ENCODE measurements at regions not wholly inside any gene's neighbourhood (a gene's known extent, or its start where the extent isn't known, plus 50 kb on each side); places are given as distances from the start of the nearest gene placed in this dataset.

GRCh38 chr4:181564625-181565024 lies 678.6 kb upstream of the TENM3 start:
- DNase-seq (ENCODE audit: low read depth in 4 of 4, low spot score in 3 of 4) = no peak

- DNase-seq (ENCODE audit: low read depth in 4 of 4, low spot score in 3 of 4) = peak; percentile 20 to 44 (median 41)
Measured at GRCh38 chr4:181566490-181566889, 676.7 kb upstream of the TENM3 start.

DNA sequence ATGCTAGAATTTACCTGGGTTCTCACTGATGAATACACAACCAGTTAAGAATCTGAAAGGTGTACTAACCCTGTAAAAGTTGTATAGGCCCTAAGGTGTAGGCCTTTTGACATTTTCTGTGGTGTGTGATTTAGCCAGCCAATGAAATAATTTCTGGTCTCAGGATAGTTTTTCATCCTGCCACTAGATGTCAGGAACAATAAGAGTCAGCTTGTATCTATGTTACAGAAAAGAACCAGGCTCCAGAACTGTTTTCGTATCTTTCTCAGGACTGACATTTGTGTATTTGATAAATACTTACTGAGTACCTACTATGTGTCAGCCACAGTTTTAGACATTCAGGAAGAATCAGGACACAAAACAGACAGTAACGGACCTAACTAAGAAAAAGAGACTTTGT lies 673.6 kb upstream of the TENM3 start:
- peak in 3 of 4 donors; percentile 14 to 25 (median 15) for DNase-seq (ENCODE audit: low read depth in 4 of 4, low spot score in 3 of 4)

DNA sequence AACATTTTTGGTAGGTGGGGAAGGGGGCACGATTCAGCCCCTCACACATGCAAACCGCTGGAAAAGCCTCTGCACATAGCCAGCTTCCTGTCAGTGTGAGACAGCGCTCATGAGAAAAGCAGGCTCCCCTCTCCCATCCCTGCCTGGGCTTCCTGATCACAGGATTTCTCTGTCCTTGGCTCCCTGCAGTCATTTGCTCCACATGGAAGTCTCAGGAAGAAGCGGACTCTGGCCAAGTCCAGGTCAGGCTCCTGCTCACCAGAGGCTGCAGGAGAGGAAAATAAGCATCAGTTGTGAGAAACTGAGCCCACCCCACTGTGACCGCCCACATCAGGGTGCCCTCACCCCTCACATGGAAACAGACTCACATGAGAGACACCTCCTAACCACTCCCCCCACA lies 664.3 kb upstream of the TENM3 start:
- no peak for DNase-seq (ENCODE audit: low read depth in 4 of 4, low spot score in 3 of 4)

DNA sequence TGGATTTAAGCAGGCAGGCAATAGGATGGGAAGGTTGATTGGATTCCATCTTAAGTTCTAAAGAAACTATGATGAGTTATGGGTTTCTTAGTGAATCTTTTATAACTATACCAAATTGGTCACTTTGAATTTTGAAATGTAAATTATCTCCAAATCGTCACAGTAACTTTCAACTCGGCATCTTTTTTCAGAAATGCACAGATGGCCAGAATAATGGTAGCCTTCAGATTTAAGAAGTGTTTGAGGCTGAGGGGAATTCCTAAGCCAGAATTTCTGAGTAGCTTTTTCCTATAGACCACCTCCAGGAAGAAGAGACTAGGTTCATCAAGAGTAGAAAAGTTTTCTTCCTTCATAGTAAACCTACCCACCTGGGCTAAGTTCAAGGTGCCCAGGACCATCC lies 663.7 kb upstream of the TENM3 start:
- DNase-seq (ENCODE audit: low read depth in 4 of 4, low spot score in 3 of 4) = no peak

GRCh38 chr4:181581983-181582382 lies 661.2 kb upstream of the TENM3 start:
- no peak for DNase-seq (ENCODE audit: low read depth in 4 of 4, low spot score in 3 of 4)

GRCh38 chr4:181582595-181582994 lies 660.6 kb upstream of the TENM3 start:
- no peak for DNase-seq (ENCODE audit: low read depth in 4 of 4, low spot score in 3 of 4)

DNA sequence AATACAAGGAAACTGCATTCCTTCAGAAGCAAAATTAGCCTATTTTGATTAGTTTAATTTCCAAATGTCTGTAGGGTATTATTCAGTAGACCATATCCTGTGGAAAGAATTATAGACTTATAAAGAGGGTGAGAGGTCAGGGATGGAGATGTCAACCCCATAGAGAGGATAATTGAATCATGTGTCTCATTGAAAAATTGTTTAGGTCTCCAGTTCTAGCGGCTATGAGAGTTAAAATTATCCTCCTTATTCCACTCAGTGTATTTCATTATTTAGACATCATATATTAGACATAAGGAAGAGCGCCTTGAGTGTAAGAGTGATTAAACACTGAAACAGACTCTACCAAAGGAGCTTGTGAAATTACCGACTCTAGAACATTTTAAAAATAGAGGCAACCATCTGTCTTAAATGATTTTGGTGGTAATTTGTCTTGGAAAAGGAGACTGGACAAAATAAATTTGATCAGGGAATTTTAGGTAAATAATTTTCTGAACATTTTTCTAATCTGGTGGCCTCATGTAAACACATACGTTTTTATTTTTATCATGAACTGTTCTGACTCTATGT lies 654.4 kb upstream of the TENM3 start:
- no peak for DNase-seq (ENCODE audit: low read depth in 4 of 4, low spot score in 3 of 4)

- DNase-seq (ENCODE audit: low read depth in 4 of 4, low spot score in 3 of 4) = no peak
Measured at GRCh38 chr4:181592221-181592745, 650.9 kb upstream of the TENM3 start.

DNA sequence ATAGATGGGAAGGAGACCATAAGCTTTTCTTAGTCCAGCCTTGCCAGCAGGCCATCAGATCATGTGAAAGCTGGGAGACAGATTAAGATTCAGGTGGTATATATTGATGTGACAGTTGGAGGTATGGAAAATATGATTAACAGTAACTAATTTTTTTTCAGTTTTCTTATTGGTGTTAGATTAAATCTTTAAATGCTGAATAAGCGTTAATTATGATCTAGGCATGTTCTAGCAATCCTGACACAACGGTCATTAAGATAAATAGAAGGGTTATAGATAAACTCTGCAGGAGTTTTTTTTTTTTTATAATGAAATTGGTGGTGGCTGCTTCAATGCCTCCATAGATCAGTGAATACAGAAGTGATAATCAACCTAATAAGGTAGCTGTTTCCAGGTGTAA lies 649.5 kb upstream of the TENM3 start:
- DNase-seq (ENCODE audit: low read depth in 4 of 4, low spot score in 3 of 4) = no peak

GRCh38 chr4:181594188-181594587 lies 649.0 kb upstream of the TENM3 start:
- no peak for DNase-seq (ENCODE audit: low read depth in 4 of 4, low spot score in 3 of 4)

- peak in 2 of 4 donors; percentile 23 to 28 for DNase-seq (ENCODE audit: low read depth in 4 of 4, low spot score in 3 of 4)
Measured at GRCh38 chr4:181595716-181596115, 647.5 kb upstream of the TENM3 start.

- DNase-seq (ENCODE audit: low read depth in 4 of 4, low spot score in 3 of 4) = no peak
Measured at GRCh38 chr4:181597766-181598165, 645.4 kb upstream of the TENM3 start.

DNA sequence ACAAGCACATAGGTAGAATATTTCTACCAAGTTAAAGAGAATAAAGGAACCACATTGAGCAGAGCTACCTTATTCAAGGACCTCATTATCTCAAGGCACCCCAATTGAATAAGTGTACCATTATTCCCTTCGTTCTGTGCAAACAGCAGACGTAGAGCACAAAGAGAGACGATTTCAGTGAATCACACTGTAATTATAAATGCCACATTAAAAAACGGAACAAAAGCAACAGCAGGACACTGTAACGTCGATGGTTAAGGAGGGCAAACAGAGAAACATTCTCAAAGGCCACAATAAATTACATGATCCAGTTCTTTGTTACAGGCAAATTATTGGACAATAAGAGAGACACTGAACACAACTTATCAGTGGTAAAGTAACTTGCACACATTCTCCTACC lies 644.1 kb upstream of the TENM3 start:
- no peak for DNase-seq (ENCODE audit: low read depth in 4 of 4, low spot score in 3 of 4)

- no peak for DNase-seq (ENCODE audit: low read depth in 4 of 4, low spot score in 3 of 4)
Measured at GRCh38 chr4:181601103-181601502, 642.1 kb upstream of the TENM3 start.

DNA sequence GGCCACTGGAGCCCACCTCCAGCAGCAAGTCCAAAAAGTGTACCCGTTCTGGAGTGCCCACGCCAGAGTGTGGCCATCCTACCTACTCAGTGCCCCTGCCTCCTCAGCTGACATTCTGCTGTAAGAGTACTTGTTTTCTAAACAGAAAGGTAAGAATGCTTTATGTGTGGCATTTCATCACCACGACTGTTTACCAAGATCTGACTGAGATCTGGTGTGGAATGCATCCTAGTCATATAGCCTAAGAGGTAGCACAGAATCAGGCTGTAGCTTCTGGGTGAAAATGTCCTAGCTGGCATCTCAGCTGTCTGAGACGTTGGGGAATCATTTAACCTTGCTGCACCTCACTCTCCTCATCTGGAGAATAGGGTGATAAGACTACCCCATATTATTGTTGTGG lies 638.7 kb upstream of the TENM3 start:
- no peak for DNase-seq (ENCODE audit: low read depth in 4 of 4, low spot score in 3 of 4)

- DNase-seq (ENCODE audit: low read depth in 4 of 4, low spot score in 3 of 4) = no peak
Measured at GRCh38 chr4:181606300-181606699, 636.9 kb upstream of the TENM3 start.

GRCh38 chr4:181608181-181608580 lies 635.0 kb upstream of the TENM3 start:
- no peak for DNase-seq (ENCODE audit: low read depth in 4 of 4, low spot score in 3 of 4)

- no peak for DNase-seq (ENCODE audit: low read depth in 4 of 4, low spot score in 3 of 4)
Measured at GRCh38 chr4:181611033-181611711, 632.0 kb upstream of the TENM3 start.

- DNase-seq (ENCODE audit: low read depth in 4 of 4, low spot score in 3 of 4) = no peak
Measured at GRCh38 chr4:181611946-181612600, 631.1 kb upstream of the TENM3 start.

DNA sequence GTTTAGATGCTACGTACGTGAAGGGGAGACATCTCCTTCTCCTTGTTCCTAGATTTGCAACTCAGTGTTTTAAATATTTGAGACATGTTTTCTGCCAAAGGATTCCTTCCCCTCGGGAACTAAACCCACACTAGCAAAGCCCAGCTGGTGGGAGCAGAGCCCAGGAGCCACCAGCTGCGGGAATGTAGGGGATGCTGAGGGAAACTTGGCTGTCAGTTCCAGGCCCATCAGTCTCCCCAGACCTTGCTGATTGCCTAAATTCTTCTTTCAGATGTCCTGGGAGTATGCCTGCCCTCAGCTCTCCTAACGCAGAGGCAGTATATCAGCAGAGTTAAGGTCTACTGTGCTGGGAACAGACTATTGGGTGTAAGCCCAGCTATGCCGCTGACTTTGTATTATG lies 630.0 kb upstream of the TENM3 start:
- DNase-seq (ENCODE audit: low read depth in 4 of 4, low spot score in 3 of 4) = no peak

DNA sequence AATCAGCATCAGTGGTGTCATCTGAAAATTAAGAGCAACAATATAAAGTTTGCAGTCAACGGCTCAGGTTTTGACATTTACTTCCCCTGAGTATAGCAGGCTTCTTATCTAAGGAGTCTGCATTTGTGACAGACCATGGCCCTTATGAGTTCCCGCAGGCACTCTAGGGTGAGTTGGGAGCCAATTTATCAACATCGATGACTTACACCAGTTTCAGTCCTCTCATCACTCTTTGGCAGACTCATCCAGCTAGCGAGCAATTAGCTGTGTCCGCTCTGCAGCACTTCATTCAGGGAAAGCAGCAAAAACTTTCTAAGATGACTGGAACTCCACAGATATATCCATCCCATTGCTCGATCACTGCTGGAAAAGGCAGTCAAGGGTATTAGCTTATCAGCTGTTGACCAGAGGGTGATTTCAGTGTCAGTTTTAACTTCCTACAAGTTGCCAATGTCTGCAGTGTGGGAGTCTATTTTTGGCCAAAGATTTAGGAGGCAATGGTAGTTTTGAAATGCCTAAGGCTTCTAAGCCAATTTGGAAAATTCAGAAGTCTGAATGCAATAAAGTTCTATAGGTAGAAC lies 625.1 kb upstream of the TENM3 start:
- DNase-seq (ENCODE audit: low read depth in 4 of 4, low spot score in 3 of 4) = no peak
